ENCODE measurements at regions not wholly inside any gene's neighbourhood (a gene's known extent, or its start where the extent isn't known, plus 50 kb on each side); places are given as distances from the start of the nearest gene placed in this dataset.

DNA sequence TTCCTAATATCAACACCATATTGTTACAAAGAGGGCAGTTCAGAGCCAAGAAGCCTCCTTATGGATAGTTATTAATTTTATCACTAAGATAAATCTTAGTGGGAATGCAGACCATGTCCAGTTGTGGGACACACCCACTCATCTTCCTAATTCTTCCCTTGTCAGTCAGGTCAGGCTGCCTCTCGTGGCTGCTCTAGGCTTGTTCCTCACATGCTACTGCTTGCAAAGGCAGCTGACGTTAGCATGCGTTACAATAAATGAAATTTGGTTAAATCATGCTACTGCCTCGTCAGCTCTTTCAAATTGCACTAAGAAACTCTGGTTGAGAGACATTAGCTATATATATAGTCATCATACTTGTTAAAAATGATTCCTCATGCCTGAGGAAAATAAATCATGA lies 108.4 kb downstream of the CAND1 start:
- TF ChIP-seq POLR2A (IDR thresholded peaks at IDR 0.05; ENCODE audit: low read length): no peak
- TF ChIP-seq GATA1 (IDR thresholded peaks at IDR 0.05; ENCODE audit: low read depth, low read length): no peak

Measured in erythroblast (primary cell).